OCI-LY3 (cell line): ENCODE measurements at regions not wholly inside any gene's neighbourhood (a gene's known extent, or its start where the extent isn't known, plus 50 kb on each side); places are given as distances from the start of the nearest gene placed in this dataset.

Experiments used
- EZH2phosphoT487 ChIP-seq: fragments of 200-600 bp; shearing (Covaris generic); IDR thresholded peaks from 2 replicates; pipeline ENCODE4 v1.6.1; 2018; ENCODE audit warnings: antibody characterized with exemption, mixed run types, low read depth
- TF ChIP-seq, protein P1 (sequence below): fragments of 200-600, 300-600 bp; sonication (generic); IDR thresholded peaks from 2 replicates; pipeline ENCODE4 v1.5.1; 2014; ENCODE audit warnings: antibody characterized with exemption, low read length, low read depth

DNA sequence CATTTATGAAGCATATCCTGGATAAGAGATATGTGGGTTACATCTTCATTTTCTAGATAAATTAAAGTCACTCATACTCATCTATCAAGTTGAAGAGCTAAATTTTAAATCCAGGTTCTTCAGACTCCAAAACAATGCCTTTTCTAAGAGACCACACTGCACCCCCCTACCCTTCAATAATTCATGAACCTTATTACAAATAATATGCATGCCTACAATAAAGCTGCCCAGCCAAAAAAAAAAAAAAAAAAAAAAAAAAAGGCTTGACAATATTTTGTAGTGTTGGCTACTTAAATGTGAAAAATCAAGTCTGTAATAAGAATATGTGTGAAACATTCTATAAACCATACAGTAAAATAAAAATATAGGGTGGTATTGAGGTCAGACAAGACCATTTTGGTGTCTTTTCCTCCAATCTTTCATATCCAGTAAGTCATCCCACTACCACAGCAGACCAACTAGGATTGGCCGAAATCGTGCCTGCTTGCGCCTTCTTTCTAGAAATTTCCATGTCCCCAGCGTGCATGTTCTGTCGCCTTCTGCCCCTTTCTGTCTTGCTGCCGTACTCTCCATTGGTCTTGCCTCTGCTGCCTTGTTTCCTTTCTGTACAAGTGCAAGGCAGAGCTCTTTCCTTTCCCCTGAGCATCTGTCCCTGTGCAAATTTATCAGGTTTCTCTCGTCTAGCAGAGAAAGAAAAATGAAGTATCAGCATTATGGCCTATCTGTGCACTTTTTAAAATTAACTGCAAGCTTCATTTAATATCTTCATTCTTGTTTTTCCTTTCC lies 92.6 kb upstream of the NDUFV2 start:
- TF ChIP-seq, protein P1, sequence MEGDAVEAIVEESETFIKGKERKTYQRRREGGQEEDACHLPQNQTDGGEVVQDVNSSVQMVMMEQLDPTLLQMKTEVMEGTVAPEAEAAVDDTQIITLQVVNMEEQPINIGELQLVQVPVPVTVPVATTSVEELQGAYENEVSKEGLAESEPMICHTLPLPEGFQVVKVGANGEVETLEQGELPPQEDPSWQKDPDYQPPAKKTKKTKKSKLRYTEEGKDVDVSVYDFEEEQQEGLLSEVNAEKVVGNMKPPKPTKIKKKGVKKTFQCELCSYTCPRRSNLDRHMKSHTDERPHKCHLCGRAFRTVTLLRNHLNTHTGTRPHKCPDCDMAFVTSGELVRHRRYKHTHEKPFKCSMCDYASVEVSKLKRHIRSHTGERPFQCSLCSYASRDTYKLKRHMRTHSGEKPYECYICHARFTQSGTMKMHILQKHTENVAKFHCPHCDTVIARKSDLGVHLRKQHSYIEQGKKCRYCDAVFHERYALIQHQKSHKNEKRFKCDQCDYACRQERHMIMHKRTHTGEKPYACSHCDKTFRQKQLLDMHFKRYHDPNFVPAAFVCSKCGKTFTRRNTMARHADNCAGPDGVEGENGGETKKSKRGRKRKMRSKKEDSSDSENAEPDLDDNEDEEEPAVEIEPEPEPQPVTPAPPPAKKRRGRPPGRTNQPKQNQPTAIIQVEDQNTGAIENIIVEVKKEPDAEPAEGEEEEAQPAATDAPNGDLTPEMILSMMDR, result no peak
- no peak for TF ChIP-seq EZH2phosphoT487
